ENCODE measurements at regions not wholly inside any gene's neighbourhood (a gene's known extent, or its start where the extent isn't known, plus 50 kb on each side); places are given as distances from the start of the nearest gene placed in this dataset.

- no peak for TF ChIP-seq CTCF (IDR thresholded peaks at IDR 0.05)
- TF ChIP-seq POLR2A (IDR thresholded peaks at IDR 0.05): peak in 1 of 2 donors; percentile 43
These were observed 106.7 kb upstream of the SNRPN start for GRCh38 chr15:24848050-24848449.

All from thyroid gland (tissue), 4 donors.